CD8-positive, alpha-beta memory T cell (primary cell): ENCODE measurements at regions not wholly inside any gene's neighbourhood (a gene's known extent, or its start where the extent isn't known, plus 50 kb on each side); places are given as distances from the start of the nearest gene placed in this dataset.

Source experiments
- CTCF ChIA-PET: fragments of 350-600 bp; sonication (Branson Sonifier 250); formaldehyde crosslinking; loops from one replicate; lab custom pipeline; 2021; ENCODE audit warnings: antibody characterized with exemption; lab: Charles Lee
- POLR2A ChIA-PET: fragments of 350-600 bp; sonication (Branson Sonifier 250); formaldehyde crosslinking; loops from one replicate; lab custom pipeline; 2021; ENCODE audit warnings: antibody characterized with exemption; lab: Charles Lee
- DNase-seq, 5 donors: peaks; one replicate each; pipeline versions ENCODE4 v3.0.0 to v3.0.0-alpha.2; 2020 to 2022; ENCODE audit warnings: mixed read lengths in 1 of 5
- H3K27ac ChIP-seq: one replicate; pipeline ENCODE4 v1.7.0; 2013; ENCODE audit warnings: low read depth, mild to moderate bottlenecking, low read length, moderate library complexity
- H3K27me3 ChIP-seq: 2 replicates; pipeline ENCODE4 v1.7.0; 2013; ENCODE audit warnings: low read length, mild to moderate bottlenecking; ENCODE audit not compliant: insufficient read depth, poor library complexity, severe bottlenecking
- H3K36me3 ChIP-seq: 2 replicates; pipeline ENCODE4 v1.7.0; 2013; ENCODE audit warnings: mild to moderate bottlenecking, low read length, moderate library complexity; ENCODE audit not compliant: insufficient read depth
- H3K4me1 ChIP-seq: 2 replicates; pipeline ENCODE4 v1.7.0; 2013; ENCODE audit warnings: mild to moderate bottlenecking, low read length, moderate library complexity; ENCODE audit not compliant: insufficient read depth
- H3K4me3 ChIP-seq: 2 replicates; pipeline ENCODE4 v1.7.0; 2013; ENCODE audit warnings: mild to moderate bottlenecking, low read length
- H3K9me3 ChIP-seq: 2 replicates; pipeline ENCODE4 v1.7.0; 2013; ENCODE audit warnings: mild to moderate bottlenecking, low read length
- H3K27ac Mint-ChIP-seq, 8 donors: one replicate each; pipeline ENCODE4 v1.8.0; 2020 to 2021; ENCODE audit warnings: mixed read lengths in 8 of 8, mild to moderate bottlenecking in 6 of 8, inconsistent platforms in 3 of 8, moderate library complexity in 3 of 8
- H3K27me3 Mint-ChIP-seq, 2 donors: one replicate each; pipeline ENCODE4 v1.8.0; 2020 to 2021; ENCODE audit warnings: mixed read lengths in 2 of 2, mild to moderate bottlenecking in 1 of 2, moderate library complexity in 1 of 2
- H3K36me3 Mint-ChIP-seq, 3 donors: one replicate each; pipeline ENCODE4 v1.8.0; 2020 to 2021; ENCODE audit warnings: mixed read lengths in 3 of 3, inconsistent platforms in 1 of 3, mild to moderate bottlenecking in 1 of 3
- H3K4me1 Mint-ChIP-seq, 3 donors: one replicate each; pipeline ENCODE4 v1.8.0; 2020 to 2021; ENCODE audit warnings: mixed read lengths in 3 of 3, inconsistent platforms in 1 of 3, mild to moderate bottlenecking in 1 of 3
- H3K4me3 Mint-ChIP-seq, 7 donors: one replicate each; pipeline ENCODE4 v1.8.0; 2020 to 2021; ENCODE audit warnings: mixed read lengths in 7 of 7, mild to moderate bottlenecking in 6 of 7, moderate library complexity in 4 of 7, inconsistent platforms in 2 of 7
- H3K9me3 Mint-ChIP-seq, 5 donors: one replicate each; pipeline ENCODE4 v1.8.0; 2020 to 2022; ENCODE audit warnings: mixed read lengths in 5 of 5, mild to moderate bottlenecking in 3 of 5, moderate library complexity in 2 of 5, inconsistent platforms in 1 of 5

- POLR2A ChIA-PET = no interaction called here
- peaks cover 0 to 2% (median 0%) of the 10 kb centered on the region in 5 donors for H3K9me3 Mint-ChIP-seq
- H3K4me1 Mint-ChIP-seq = peaks cover 4 to 7% (median 4%) of the 10 kb centered on the region in 3 donors
These were observed 183.1 kb downstream of the RHOU start for GRCh38 chr1:228918335-228918734.

GRCh38 chr1:228919914-228920313, 184.6 kb downstream of the RHOU start:
- Histone ChIP-seq H3K9me3 (no peaks in the 10 kb centered on the region), H3K27ac (no peak overlapping the region), H3K27me3 (no peaks in the 10 kb centered on the region), H3K4me3 (no peak overlapping the region), H3K36me3 (no peaks in the 10 kb centered on the region), H3K4me1 (no peaks in the 10 kb centered on the region)
- Mint-ChIP-seq H3K27ac (no peak overlapping the region), H3K4me1 (peaks cover 4 to 7% (median 4%) of the 10 kb centered on the region in 3 donors), H3K36me3 (no peaks in the 10 kb centered on the region), H3K9me3 (peaks cover 0 to 2% (median 0%) of the 10 kb centered on the region in 5 donors), H3K27me3 (peaks cover 0 to 2% of the 10 kb centered on the region in 2 donors), H3K4me3 (no peak overlapping the region)
- ChIA-PET CTCF (no interaction called here), POLR2A (no interaction called here)
- no peak for DNase-seq

More at GRCh38 chr1:228918335-228918734, 183.1 kb downstream of the RHOU start:
- CTCF ChIA-PET = no interaction called here
- no peaks in the 10 kb centered on the region for H3K9me3 ChIP-seq
- peaks cover 0 to 2% of the 10 kb centered on the region in 2 donors for H3K27me3 Mint-ChIP-seq
- H3K4me3 Mint-ChIP-seq = no peak overlapping the region
- H3K27me3 ChIP-seq = no peaks in the 10 kb centered on the region
- peak overlapping the region in 1 of 8 donors; percentile 19 for H3K27ac Mint-ChIP-seq
- no peaks in the 10 kb centered on the region for H3K36me3 Mint-ChIP-seq
- H3K4me3 ChIP-seq = no peak overlapping the region
- H3K27ac ChIP-seq = no peak overlapping the region
- no peaks in the 10 kb centered on the region for H3K4me1 ChIP-seq
- DNase-seq = no peak
- H3K36me3 ChIP-seq = no peaks in the 10 kb centered on the region

GRCh38 chr1:228920831-228921230, 185.6 kb downstream of the RHOU start:
- POLR2A ChIA-PET = no interaction called here
- H3K27me3 Mint-ChIP-seq = peaks cover 0 to 2% of the 10 kb centered on the region in 2 donors
- CTCF ChIA-PET = no interaction called here
- H3K4me1 Mint-ChIP-seq = peaks cover 4 to 7% (median 4%) of the 10 kb centered on the region in 3 donors
- peaks cover 0 to 2% (median 0%) of the 10 kb centered on the region in 5 donors for H3K9me3 Mint-ChIP-seq
- DNase-seq = no peak
- no peaks in the 10 kb centered on the region for H3K36me3 ChIP-seq
- no peak overlapping the region for H3K27ac ChIP-seq
- no peaks in the 10 kb centered on the region for H3K4me1 ChIP-seq
- no peaks in the 10 kb centered on the region for H3K9me3 ChIP-seq
- H3K27me3 ChIP-seq = no peaks in the 10 kb centered on the region
- H3K36me3 Mint-ChIP-seq = peaks cover 0 to 3% (median 2%) of the 10 kb centered on the region in 3 donors
- no peak overlapping the region for H3K4me3 ChIP-seq
- no peak overlapping the region for H3K4me3 Mint-ChIP-seq
- peak overlapping the region in 2 of 8 donors; percentile 36 to 46 for H3K27ac Mint-ChIP-seq

DNA sequence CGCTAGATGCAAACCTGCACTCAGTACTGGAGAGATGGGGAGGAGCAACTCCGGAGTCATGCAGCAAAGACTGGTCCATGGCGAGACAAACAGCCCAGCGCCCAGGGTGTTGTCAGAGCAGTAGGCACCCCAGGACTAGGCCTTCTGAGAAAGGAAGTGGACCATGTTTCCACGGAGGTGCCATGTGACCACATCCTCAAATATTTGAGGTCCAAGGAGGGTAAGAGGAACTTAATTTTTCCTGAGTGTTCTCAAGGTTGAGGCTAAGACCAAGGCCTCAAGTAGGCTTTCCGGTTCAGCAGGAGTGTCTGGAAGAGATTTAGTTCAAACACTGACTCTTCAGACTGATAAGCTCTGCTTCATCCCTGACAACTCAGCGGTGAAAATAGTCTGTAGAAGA, 186.2 kb downstream of the RHOU start:
- H3K27ac ChIP-seq = no peak overlapping the region
- Mint-ChIP-seq H3K4me1 (peaks cover 4 to 7% (median 4%) of the 10 kb centered on the region in 3 donors), H3K27me3 (no peaks in the 10 kb centered on the region), H3K27ac (no peak overlapping the region), H3K4me3 (no peak overlapping the region), H3K36me3 (peaks cover 0 to 10% (median 3%) of the 10 kb centered on the region in 3 donors), H3K9me3 (peaks cover 0 to 2% (median 0%) of the 10 kb centered on the region in 5 donors)
- POLR2A ChIA-PET = no interaction called here
- DNase-seq = no peak
- no peaks in the 10 kb centered on the region for H3K4me1 ChIP-seq
- CTCF ChIA-PET = no interaction called here
- no peaks in the 10 kb centered on the region for H3K27me3 ChIP-seq
- no peaks in the 10 kb centered on the region for H3K36me3 ChIP-seq
- H3K9me3 ChIP-seq = no peaks in the 10 kb centered on the region
- H3K4me3 ChIP-seq = no peak overlapping the region

DNA sequence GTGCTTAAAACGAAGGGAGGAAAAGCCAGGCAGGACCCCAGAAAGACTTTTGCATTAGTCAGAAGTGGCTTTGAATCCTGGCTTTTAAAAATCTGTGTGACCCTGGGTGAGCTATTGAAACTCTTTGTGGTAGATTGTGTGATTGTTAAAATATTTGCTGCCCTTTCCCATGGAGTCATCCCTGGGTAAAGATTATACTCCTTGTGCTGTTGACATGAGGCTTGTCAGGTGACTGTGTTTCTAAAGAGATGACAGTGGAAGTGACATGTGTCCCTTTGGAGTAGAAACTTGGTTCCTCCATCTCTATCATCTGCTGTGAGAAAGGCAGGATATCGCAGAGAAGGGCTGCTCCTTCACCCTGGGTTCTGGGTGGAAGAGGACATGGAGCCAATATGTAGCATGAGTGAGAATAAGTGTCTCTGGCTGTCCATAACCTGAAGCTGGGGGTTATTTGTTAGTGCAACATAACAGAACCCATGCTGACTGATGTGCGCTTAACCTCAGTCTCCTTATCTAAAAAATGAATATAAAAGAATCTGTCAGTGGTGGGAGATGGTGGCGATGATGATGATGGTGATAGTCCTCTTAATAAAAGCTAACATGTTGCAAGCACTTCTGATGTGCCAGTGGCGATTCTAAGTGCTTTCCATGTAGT, 187.6 kb downstream of the RHOU start:
- Mint-ChIP-seq H3K4me3 (no peak overlapping the region), H3K27me3 (no peaks in the 10 kb centered on the region), H3K27ac (peak overlapping the region in 1 of 8 donors; percentile 68), H3K36me3 (peaks cover 0 to 10% (median 3%) of the 10 kb centered on the region in 3 donors), H3K4me1 (peaks cover 4 to 9% (median 4%) of the 10 kb centered on the region in 3 donors), H3K9me3 (peaks cover 0 to 2% (median 0%) of the 10 kb centered on the region in 5 donors)
- Histone ChIP-seq H3K27me3 (no peaks in the 10 kb centered on the region), H3K36me3 (no peaks in the 10 kb centered on the region), H3K27ac (no peak overlapping the region), H3K9me3 (no peaks in the 10 kb centered on the region), H3K4me3 (no peak overlapping the region), H3K4me1 (no peaks in the 10 kb centered on the region)
- no peak for DNase-seq
- ChIA-PET CTCF (no interaction called here), POLR2A (no interaction called here)

DNA sequence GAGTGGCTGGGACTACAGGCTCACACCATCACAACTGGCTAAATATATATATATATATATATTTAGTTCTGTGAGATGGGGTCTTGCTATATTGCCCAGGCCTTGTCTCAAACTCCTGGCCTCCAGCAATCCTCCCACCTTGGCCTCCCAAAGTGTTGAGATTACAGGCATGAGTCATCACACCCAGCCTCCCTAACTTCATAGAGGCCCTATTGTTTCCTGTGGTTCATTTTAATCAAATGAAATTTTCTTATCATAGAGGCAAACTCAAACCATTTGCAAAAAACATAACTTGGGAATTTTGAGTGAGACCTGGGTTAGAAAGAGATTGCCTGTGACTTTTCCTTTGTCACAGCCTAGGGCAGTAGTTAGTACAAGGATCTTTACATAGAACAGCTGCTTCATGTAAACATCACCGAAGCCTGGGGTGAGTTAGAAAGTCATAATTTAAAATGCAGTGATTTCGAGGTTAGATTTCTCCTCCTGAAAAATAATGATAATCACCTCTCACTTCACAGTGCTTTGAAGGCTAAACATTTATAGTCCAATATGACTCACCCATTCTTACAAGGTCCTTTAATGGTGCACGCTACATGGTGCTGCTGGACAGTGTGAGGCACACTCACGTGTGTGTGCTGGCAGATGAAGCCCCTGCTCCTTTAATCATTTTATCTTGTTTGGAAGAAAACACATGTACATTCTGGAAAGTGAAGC, 188.9 kb downstream of the RHOU start:
- peaks cover 4 to 17% (median 4%) of the 10 kb centered on the region in 3 donors for H3K4me1 Mint-ChIP-seq
- H3K36me3 ChIP-seq = no peaks in the 10 kb centered on the region
- H3K27ac Mint-ChIP-seq = no peak overlapping the region
- no peaks in the 10 kb centered on the region for H3K4me1 ChIP-seq
- no peak overlapping the region for H3K27ac ChIP-seq
- POLR2A ChIA-PET = no interaction called here
- peaks cover 0 to 7% (median 0%) of the 10 kb centered on the region in 5 donors for H3K9me3 Mint-ChIP-seq
- no peak for DNase-seq
- H3K4me3 Mint-ChIP-seq = no peak overlapping the region
- no peaks in the 10 kb centered on the region for H3K27me3 Mint-ChIP-seq
- CTCF ChIA-PET = no interaction called here
- H3K36me3 Mint-ChIP-seq = peaks cover 0 to 10% (median 3%) of the 10 kb centered on the region in 3 donors
- no peaks in the 10 kb centered on the region for H3K9me3 ChIP-seq
- no peaks in the 10 kb centered on the region for H3K27me3 ChIP-seq
- no peak overlapping the region for H3K4me3 ChIP-seq

GRCh38 chr1:228925691-228926090, 190.4 kb downstream of the RHOU start:
- H3K36me3 ChIP-seq = no peaks in the 10 kb centered on the region
- Mint-ChIP-seq H3K4me3 (no peak overlapping the region), H3K27me3 (no peaks in the 10 kb centered on the region), H3K4me1 (peaks cover 4 to 17% (median 4%) of the 10 kb centered on the region in 3 donors), H3K9me3 (peaks cover 0 to 10% (median 2%) of the 10 kb centered on the region in 5 donors), H3K36me3 (peaks cover 0 to 23% (median 3%) of the 10 kb centered on the region in 3 donors), H3K27ac (no peak overlapping the region)
- DNase-seq = no peak
- ChIA-PET CTCF (no interaction called here), POLR2A (no interaction called here)
- no peaks in the 10 kb centered on the region for H3K9me3 ChIP-seq
- no peak overlapping the region for H3K27ac ChIP-seq
- no peak overlapping the region for H3K4me3 ChIP-seq
- no peaks in the 10 kb centered on the region for H3K27me3 ChIP-seq
- H3K4me1 ChIP-seq = no peaks in the 10 kb centered on the region

- Histone ChIP-seq H3K4me3 (no peak overlapping the region), H3K9me3 (no peaks in the 10 kb centered on the region), H3K36me3 (no peaks in the 10 kb centered on the region), H3K27me3 (no peaks in the 10 kb centered on the region), H3K27ac (no peak overlapping the region), H3K4me1 (no peaks in the 10 kb centered on the region)
- Mint-ChIP-seq H3K27ac (no peak overlapping the region), H3K27me3 (no peaks in the 10 kb centered on the region), H3K36me3 (peaks cover 0 to 23% (median 3%) of the 10 kb centered on the region in 3 donors), H3K4me1 (peaks cover 0 to 9% (median 0%) of the 10 kb centered on the region in 3 donors), H3K9me3 (peaks cover 0 to 10% (median 2%) of the 10 kb centered on the region in 5 donors), H3K4me3 (no peak overlapping the region)
- ChIA-PET POLR2A (no interaction called here), CTCF (no interaction called here)
- DNase-seq = no peak
These were observed 192.1 kb downstream of the RHOU start for GRCh38 chr1:228927421-228927820.
